MM.1S (cell line): ENCODE measurements at regions not wholly inside any gene's neighbourhood (a gene's known extent, or its start where the extent isn't known, plus 50 kb on each side); places are given as distances from the start of the nearest gene placed in this dataset.

Source experiments
- DNase-seq: peaks from one replicate; pipeline ENCODE4 v3.0.0-alpha.2; 2015
- H2AFZ ChIP-seq: fragments of 300-600 bp; sonication (generic); 2 replicates; pipeline ENCODE4 v1.6.0; 2016; ENCODE audit warnings: antibody characterized with exemption, low read length
- H3F3A ChIP-seq: fragments of 300-600 bp; sonication (generic); 2 replicates; pipeline ENCODE4 v1.6.1; 2016; ENCODE audit warnings: mild to moderate bottlenecking, antibody characterized with exemption, low read length, moderate library complexity, mixed read lengths; ENCODE audit not compliant: insufficient read depth
- H3K27ac ChIP-seq: fragments of 300-600 bp; sonication (generic); 2 replicates; pipeline ENCODE4 v1.5.1; 2016; ENCODE audit warnings: mild to moderate bottlenecking, low read length
- H3K27me3 ChIP-seq: fragments of 300-600 bp; sonication (generic); replicated peaks from 2 replicates; pipeline ENCODE4 v1.6.0; 2016; ENCODE audit warnings: low read length; ENCODE audit not compliant: insufficient read depth
- H3K36me3 ChIP-seq: fragments of 300-600 bp; sonication (generic); replicated peaks from 2 replicates; pipeline ENCODE4 v1.6.1; 2016; ENCODE audit warnings: mild to moderate bottlenecking, low read length, mixed read lengths; ENCODE audit not compliant: insufficient read depth
- H3K4me1 ChIP-seq: fragments of 300-600 bp; sonication (generic); 2 replicates; pipeline ENCODE4 v1.6.1; 2016; ENCODE audit warnings: low read length, mixed read lengths
- H3K4me2 ChIP-seq: fragments of 300-600 bp; sonication (generic); 2 replicates; pipeline ENCODE4 v1.6.0; 2016; ENCODE audit warnings: low read depth, low read length
- H3K4me3 ChIP-seq: fragments of 300-600 bp; sonication (generic); 2 replicates; pipeline ENCODE4 v1.5.1; 2016; ENCODE audit warnings: low read length, mixed read lengths
- H3K79me2 ChIP-seq: fragments of 300-600 bp; sonication (generic); 2 replicates; pipeline ENCODE4 v1.6.1; 2016; ENCODE audit warnings: mixed run types, low read length, mixed read lengths
- H3K9ac ChIP-seq: fragments of 300-600 bp; sonication (generic); 2 replicates; pipeline ENCODE4 v1.6.1; 2016; ENCODE audit warnings: low read length, mixed read lengths
- H3K9me2 ChIP-seq: fragments of 300-600 bp; sonication (generic); replicated peaks from 2 replicates; pipeline ENCODE4 v1.6.1; 2016; ENCODE audit warnings: mild to moderate bottlenecking, low read length, mixed read lengths; ENCODE audit not compliant: insufficient read depth
- H3K9me3 ChIP-seq: fragments of 300-600 bp; sonication (generic); replicated peaks from 2 replicates; pipeline ENCODE4 v1.6.1; 2016; ENCODE audit warnings: mild to moderate bottlenecking, low read length, mixed read lengths; ENCODE audit not compliant: insufficient read depth
- H4K20me1 ChIP-seq: fragments of 300-600 bp; sonication (generic); 2 replicates; pipeline ENCODE4 v1.6.1; 2016; ENCODE audit warnings: mild to moderate bottlenecking, low read length, moderate library complexity, mixed read lengths; ENCODE audit not compliant: insufficient read depth
- EZH2 ChIP-seq: fragments of 300-600 bp; sonication (generic); optimal IDR thresholded peaks from 2 replicates; pipeline ENCODE3; 2017; ENCODE audit warnings: low read depth, mild to moderate bottlenecking, antibody characterized with exemption, low read length, mixed read lengths
- EZH2phosphoT487 ChIP-seq: fragments of 300-600 bp; sonication (generic); IDR thresholded peaks from 2 replicates; pipeline ENCODE4 v1.6.1; 2018; ENCODE audit warnings: antibody characterized with exemption, low read length
- TF ChIP-seq, protein P1 (sequence below): fragments of 300-600 bp; sonication (generic); IDR thresholded peaks from 2 replicates; pipeline ENCODE4 v1.5.1; 2016; ENCODE audit warnings: antibody characterized with exemption, low read length, mixed read lengths

DNA sequence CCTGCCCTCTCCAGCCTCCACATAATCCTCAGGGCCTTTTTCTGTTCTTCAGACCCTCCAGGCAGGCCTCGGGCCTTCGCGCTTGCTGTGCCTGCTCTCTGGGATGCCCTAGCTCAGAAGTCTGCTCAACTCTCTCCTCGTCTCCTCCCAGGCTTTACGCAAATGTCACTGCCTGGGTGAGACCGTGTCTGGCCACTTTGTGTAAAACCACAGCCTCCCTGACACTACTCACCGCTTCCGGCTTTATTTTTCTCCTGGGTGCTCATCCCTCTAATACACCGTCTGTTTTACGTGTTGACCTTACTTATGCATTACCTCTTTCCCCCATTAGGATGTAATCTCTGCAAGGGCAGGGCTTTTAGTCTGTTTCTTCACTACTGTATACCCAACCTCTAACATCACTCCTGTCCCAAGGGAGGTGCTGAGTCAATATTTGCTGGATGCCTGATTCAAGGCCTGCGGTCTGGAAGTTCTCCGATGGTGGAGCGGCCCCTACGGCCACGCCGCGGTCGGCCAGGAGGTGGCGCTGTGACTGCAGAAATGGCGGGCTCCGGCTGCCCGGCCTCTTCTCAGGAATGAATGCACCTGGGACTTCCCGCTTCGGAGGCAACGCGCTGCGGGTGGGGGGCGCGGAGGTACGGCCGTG is 58.2 kb upstream of the THY1 start:
- Histone ChIP-seq H3K4me3 (no peak overlapping the region), H2AFZ (0 out of 2 replicates have a peak overlapping the region, but pooled peaks have one; percentile 10), H3F3A (no peaks in the 10 kb centered on the region)

DNA sequence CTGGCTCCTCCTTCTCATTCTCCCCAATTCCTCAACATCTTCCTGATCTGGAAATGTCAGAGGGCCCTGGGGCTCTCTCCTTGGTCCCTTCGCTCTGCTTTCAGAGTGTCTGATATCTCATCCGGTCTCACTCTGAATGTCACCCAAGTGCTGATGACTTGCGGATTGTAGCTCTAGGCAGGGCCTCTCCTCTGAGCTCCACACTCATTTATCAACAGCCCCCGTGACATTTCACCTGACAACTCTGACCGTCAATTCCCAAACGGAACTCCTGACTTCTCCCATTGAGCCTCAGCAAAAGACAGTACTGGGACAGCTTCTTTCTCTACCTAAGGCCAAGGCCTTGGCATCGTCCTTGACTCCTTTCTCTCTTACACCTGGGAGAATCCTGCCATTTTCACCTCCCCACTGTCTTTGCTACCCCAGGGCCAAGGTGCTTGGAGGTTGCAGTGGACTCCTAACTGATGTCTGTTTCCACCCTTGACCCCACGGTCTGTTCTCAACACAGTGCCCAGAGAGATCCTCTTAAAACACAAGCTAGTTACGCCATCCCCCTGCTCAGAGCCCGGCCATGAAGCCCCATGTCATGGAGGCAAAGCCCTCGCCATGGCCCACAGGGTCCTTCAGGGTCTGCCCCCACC is 57.5 kb upstream of the THY1 start:
- Histone ChIP-seq H3K27me3 (0 out of 2 replicates have a peak, but pooled peaks cover 8% of the 10 kb centered on the region), H3K4me1 (no peaks in the 10 kb centered on the region), H3F3A (no peaks in the 10 kb centered on the region), H3K9ac (no peak overlapping the region), H3K36me3 (no peaks in the 10 kb centered on the region), H3K4me2 (no peak overlapping the region), H3K9me2 (no peaks in the 10 kb centered on the region), H3K79me2 (no peaks in the 10 kb centered on the region), H3K4me3 (no peak overlapping the region), H2AFZ (no peak overlapping the region), H3K27ac (no peak overlapping the region), H4K20me1 (no peaks in the 10 kb centered on the region), H3K9me3 (no peaks in the 10 kb centered on the region)
- TF ChIP-seq EZH2phosphoT487 (no peak), EZH2 (no peak)
- TF ChIP-seq, protein P1, sequence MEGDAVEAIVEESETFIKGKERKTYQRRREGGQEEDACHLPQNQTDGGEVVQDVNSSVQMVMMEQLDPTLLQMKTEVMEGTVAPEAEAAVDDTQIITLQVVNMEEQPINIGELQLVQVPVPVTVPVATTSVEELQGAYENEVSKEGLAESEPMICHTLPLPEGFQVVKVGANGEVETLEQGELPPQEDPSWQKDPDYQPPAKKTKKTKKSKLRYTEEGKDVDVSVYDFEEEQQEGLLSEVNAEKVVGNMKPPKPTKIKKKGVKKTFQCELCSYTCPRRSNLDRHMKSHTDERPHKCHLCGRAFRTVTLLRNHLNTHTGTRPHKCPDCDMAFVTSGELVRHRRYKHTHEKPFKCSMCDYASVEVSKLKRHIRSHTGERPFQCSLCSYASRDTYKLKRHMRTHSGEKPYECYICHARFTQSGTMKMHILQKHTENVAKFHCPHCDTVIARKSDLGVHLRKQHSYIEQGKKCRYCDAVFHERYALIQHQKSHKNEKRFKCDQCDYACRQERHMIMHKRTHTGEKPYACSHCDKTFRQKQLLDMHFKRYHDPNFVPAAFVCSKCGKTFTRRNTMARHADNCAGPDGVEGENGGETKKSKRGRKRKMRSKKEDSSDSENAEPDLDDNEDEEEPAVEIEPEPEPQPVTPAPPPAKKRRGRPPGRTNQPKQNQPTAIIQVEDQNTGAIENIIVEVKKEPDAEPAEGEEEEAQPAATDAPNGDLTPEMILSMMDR: no peak
- no peak for DNase-seq

More for the DNA sequence above, 58.2 kb upstream of the THY1 start:
- Histone ChIP-seq H3K36me3 (no peaks in the 10 kb centered on the region), H3K79me2 (no peaks in the 10 kb centered on the region), H3K4me1 (no peaks in the 10 kb centered on the region), H3K9me2 (no peaks in the 10 kb centered on the region), H4K20me1 (no peaks in the 10 kb centered on the region), H3K27me3 (0 out of 2 replicates have a peak, but pooled peaks cover 8% of the 10 kb centered on the region), H3K27ac (no peak overlapping the region), H3K9ac (no peak overlapping the region), H3K4me2 (peak overlapping the region; percentile 58), H3K9me3 (no peaks in the 10 kb centered on the region)
- no peak for TF ChIP-seq EZH2
- TF ChIP-seq, protein P1: peak; percentile 98
- DNase-seq: peak; percentile 61

DNA sequence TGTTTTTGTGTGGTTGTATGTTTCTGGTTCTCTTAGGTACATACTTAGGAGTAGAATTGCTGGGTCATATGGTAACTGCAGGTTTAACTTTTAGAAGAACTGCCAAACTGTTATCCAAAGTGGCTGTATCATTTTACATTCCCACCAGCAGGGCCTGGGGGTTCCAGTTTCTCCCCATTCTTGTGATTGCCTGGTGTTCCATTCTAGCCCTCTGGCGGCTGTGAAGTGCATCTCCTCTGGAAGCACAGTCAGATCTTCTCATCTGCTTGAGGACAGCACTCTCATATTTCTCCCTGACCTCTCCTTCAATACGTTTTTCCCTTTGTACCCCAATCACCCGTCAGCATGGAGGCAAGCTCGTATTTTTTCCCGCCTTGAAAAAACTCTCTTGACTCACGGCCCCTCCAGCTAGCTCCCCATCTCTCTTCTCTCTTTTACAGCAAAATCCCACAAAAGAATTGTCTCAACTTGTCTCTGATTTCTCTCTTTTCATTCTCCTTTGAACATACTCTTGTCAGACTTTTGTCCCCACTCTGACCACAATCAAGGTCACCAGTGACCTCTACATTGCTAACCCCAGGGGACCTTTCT is 56.8 kb upstream of the THY1 start:
- H3K4me2 ChIP-seq: no peak overlapping the region
- no peak overlapping the region for H3K27ac ChIP-seq

More for the DNA sequence above, 56.8 kb upstream of the THY1 start:
- Histone ChIP-seq H3K27me3 (0 out of 2 replicates have a peak, but pooled peaks cover 8% of the 10 kb centered on the region), H3F3A (no peaks in the 10 kb centered on the region), H3K36me3 (no peaks in the 10 kb centered on the region), H3K9me3 (no peaks in the 10 kb centered on the region), H3K4me3 (no peak overlapping the region), H2AFZ (no peak overlapping the region), H3K79me2 (no peaks in the 10 kb centered on the region), H3K9ac (no peak overlapping the region), H4K20me1 (no peaks in the 10 kb centered on the region), H3K4me1 (no peaks in the 10 kb centered on the region), H3K9me2 (no peaks in the 10 kb centered on the region)
- peak; percentile 32 for DNase-seq
- TF ChIP-seq, protein P1: peak; percentile 57
- no peak for TF ChIP-seq EZH2phosphoT487
